Immature natural killer cell (primary cell): ENCODE measurements at regions not wholly inside any gene's neighbourhood (a gene's known extent, or its start where the extent isn't known, plus 50 kb on each side); places are given as distances from the start of the nearest gene placed in this dataset.

ENCODE experiments used
- DNase-seq, 3 donors: peaks; one replicate each; pipeline ENCODE4 v3.0.0; 2022; ENCODE audit warnings: mixed read lengths in 1 of 3
- H3K27ac Mint-ChIP-seq, 6 donors: one replicate each; pipeline ENCODE4 v1.8.0; 2020; ENCODE audit warnings: mixed read lengths in 6 of 6, mild to moderate bottlenecking in 5 of 6, inconsistent platforms in 4 of 6, moderate library complexity in 3 of 6
- H3K27me3 Mint-ChIP-seq, 3 donors: one replicate each; pipeline ENCODE4 v1.8.0; 2020 to 2021; ENCODE audit warnings: low read depth in 3 of 3, mild to moderate bottlenecking in 3 of 3, mixed read lengths in 3 of 3, moderate library complexity in 3 of 3, inconsistent platforms in 1 of 3
- H3K36me3 Mint-ChIP-seq, 3 donors: one replicate each; pipeline ENCODE4 v1.8.0; 2020; ENCODE audit warnings: mixed read lengths in 3 of 3, inconsistent platforms in 2 of 3, mild to moderate bottlenecking in 2 of 3
- H3K4me1 Mint-ChIP-seq, 2 donors: one replicate each; pipeline ENCODE4 v1.8.0; 2020; ENCODE audit warnings: inconsistent platforms in 2 of 2, mild to moderate bottlenecking in 2 of 2, mixed read lengths in 2 of 2, moderate library complexity in 1 of 2
- H3K4me3 Mint-ChIP-seq, 5 donors: one replicate each; pipeline ENCODE4 v1.8.0; 2020; ENCODE audit warnings: mild to moderate bottlenecking in 5 of 5, mixed read lengths in 5 of 5, inconsistent platforms in 3 of 5, moderate library complexity in 3 of 5
- H3K9me3 Mint-ChIP-seq, 6 donors: one replicate each; pipeline ENCODE4 v1.8.0; 2020; ENCODE audit warnings: mild to moderate bottlenecking in 6 of 6, mixed read lengths in 6 of 6, inconsistent platforms in 4 of 6, moderate library complexity in 3 of 6

GRCh38 chr6:19297880-19298279 is 539.3 kb upstream of the ID4 start:
- peaks cover 0 to 20% (median 10%) of the 10 kb centered on the region in 6 donors for H3K9me3 Mint-ChIP-seq

GRCh38 chr6:19298421-19298820 is 538.7 kb upstream of the ID4 start:
- Mint-ChIP-seq H3K4me1 (no peaks in the 10 kb centered on the region), H3K27me3 (peaks cover 0 to 2% (median 2%) of the 10 kb centered on the region in 3 donors), H3K27ac (no peak overlapping the region), H3K36me3 (no peaks in the 10 kb centered on the region), H3K4me3 (no peak overlapping the region), H3K9me3 (peaks cover 0 to 20% (median 10%) of the 10 kb centered on the region in 6 donors)
- DNase-seq: no peak

More at GRCh38 chr6:19297880-19298279, 539.3 kb upstream of the ID4 start:
- Mint-ChIP-seq H3K36me3 (no peaks in the 10 kb centered on the region), H3K4me1 (no peaks in the 10 kb centered on the region), H3K27me3 (peaks cover 0 to 2% (median 2%) of the 10 kb centered on the region in 3 donors), H3K4me3 (no peak overlapping the region), H3K27ac (no peak overlapping the region)
- DNase-seq: no peak

- DNase-seq: no peak
- H3K9me3 Mint-ChIP-seq: peaks cover 0 to 20% (median 7%) of the 10 kb centered on the region in 6 donors
- no peak overlapping the region for H3K27ac Mint-ChIP-seq
- H3K4me1 Mint-ChIP-seq: no peaks in the 10 kb centered on the region
- H3K36me3 Mint-ChIP-seq: no peaks in the 10 kb centered on the region
- peaks cover 0 to 2% (median 2%) of the 10 kb centered on the region in 3 donors for H3K27me3 Mint-ChIP-seq
- H3K4me3 Mint-ChIP-seq: no peak overlapping the region
These were observed 538.0 kb upstream of the ID4 start for GRCh38 chr6:19299129-19299528.

- Mint-ChIP-seq H3K9me3 (peaks cover 0 to 11% (median 4%) of the 10 kb centered on the region in 6 donors), H3K36me3 (no peaks in the 10 kb centered on the region), H3K27me3 (peaks cover 0 to 2% (median 0%) of the 10 kb centered on the region in 3 donors), H3K27ac (no peak overlapping the region), H3K4me3 (no peak overlapping the region), H3K4me1 (no peaks in the 10 kb centered on the region)
- no peak for DNase-seq
These were observed 535.2 kb upstream of the ID4 start for GRCh38 chr6:19301980-19302379.

GRCh38 chr6:19303383-19303782 is 533.8 kb upstream of the ID4 start:
- H3K36me3 Mint-ChIP-seq: no peaks in the 10 kb centered on the region
- DNase-seq: no peak
- H3K27ac Mint-ChIP-seq: no peak overlapping the region
- H3K4me3 Mint-ChIP-seq: no peak overlapping the region
- H3K27me3 Mint-ChIP-seq: peaks cover 0 to 2% (median 0%) of the 10 kb centered on the region in 3 donors
- H3K9me3 Mint-ChIP-seq: peaks cover 0 to 11% (median 4%) of the 10 kb centered on the region in 6 donors
- H3K4me1 Mint-ChIP-seq: no peaks in the 10 kb centered on the region

- DNase-seq: no peak
- Mint-ChIP-seq H3K36me3 (peaks cover 0 to 3% (median 0%) of the 10 kb centered on the region in 3 donors), H3K27me3 (peaks cover 0 to 5% (median 2%) of the 10 kb centered on the region in 3 donors), H3K4me3 (peak overlapping the region in 1 of 5 donors; percentile 7), H3K4me1 (no peaks in the 10 kb centered on the region), H3K27ac (no peak overlapping the region), H3K9me3 (peaks cover 5 to 52% (median 16%) of the 10 kb centered on the region in 6 donors)
These were observed 527.5 kb upstream of the ID4 start for GRCh38 chr6:19309661-19310060.

GRCh38 chr6:19311786-19312185 is 525.4 kb upstream of the ID4 start:
- no peak overlapping the region for H3K27ac Mint-ChIP-seq
- no peak overlapping the region for H3K4me3 Mint-ChIP-seq
- H3K9me3 Mint-ChIP-seq: peaks cover 10 to 62% (median 18%) of the 10 kb centered on the region in 6 donors
- peaks cover 0 to 3% (median 0%) of the 10 kb centered on the region in 3 donors for H3K36me3 Mint-ChIP-seq
- peaks cover 0 to 7% (median 3%) of the 10 kb centered on the region in 3 donors for H3K27me3 Mint-ChIP-seq
- no peak for DNase-seq
- no peaks in the 10 kb centered on the region for H3K4me1 Mint-ChIP-seq

GRCh38 chr6:19312241-19312978 is 524.8 kb upstream of the ID4 start:
- no peak overlapping the region for H3K27ac Mint-ChIP-seq
- peaks cover 10 to 62% (median 19%) of the 10 kb centered on the region in 6 donors for H3K9me3 Mint-ChIP-seq
- H3K4me3 Mint-ChIP-seq: no peak overlapping the region
- peaks cover 0 to 3% (median 0%) of the 10 kb centered on the region in 3 donors for H3K36me3 Mint-ChIP-seq
- H3K27me3 Mint-ChIP-seq: peaks cover 0 to 7% (median 3%) of the 10 kb centered on the region in 3 donors
- no peak for DNase-seq
- no peaks in the 10 kb centered on the region for H3K4me1 Mint-ChIP-seq

- H3K27me3 Mint-ChIP-seq: peaks cover 0 to 3% (median 2%) of the 10 kb centered on the region in 3 donors
- peaks cover 0 to 3% (median 0%) of the 10 kb centered on the region in 3 donors for H3K36me3 Mint-ChIP-seq
- DNase-seq: no peak
- no peak overlapping the region for H3K27ac Mint-ChIP-seq
- no peak overlapping the region for H3K4me3 Mint-ChIP-seq
- H3K4me1 Mint-ChIP-seq: no peaks in the 10 kb centered on the region
- H3K9me3 Mint-ChIP-seq: peaks cover 7 to 54% (median 16%) of the 10 kb centered on the region in 6 donors
These were observed 519.7 kb upstream of the ID4 start for GRCh38 chr6:19317431-19317986.

- H3K36me3 Mint-ChIP-seq: peaks cover 0 to 3% (median 0%) of the 10 kb centered on the region in 3 donors
These were observed 518.2 kb upstream of the ID4 start for GRCh38 chr6:19319005-19319404.

GRCh38 chr6:19320111-19320581 is 517.0 kb upstream of the ID4 start:
- Mint-ChIP-seq H3K36me3 (no peaks in the 10 kb centered on the region), H3K4me1 (no peaks in the 10 kb centered on the region), H3K27ac (no peak overlapping the region), H3K27me3 (peaks cover 0 to 1% (median 0%) of the 10 kb centered on the region in 3 donors), H3K9me3 (peaks cover 0 to 29% (median 11%) of the 10 kb centered on the region in 6 donors), H3K4me3 (no peak overlapping the region)
- no peak for DNase-seq

More at GRCh38 chr6:19319005-19319404, 518.2 kb upstream of the ID4 start:
- DNase-seq: no peak
- Mint-ChIP-seq H3K4me3 (peak overlapping the region in 1 of 5 donors; percentile 17), H3K9me3 (peaks cover 4 to 40% (median 14%) of the 10 kb centered on the region in 6 donors), H3K27me3 (peaks cover 0 to 2% (median 1%) of the 10 kb centered on the region in 3 donors), H3K27ac (no peak overlapping the region), H3K4me1 (no peaks in the 10 kb centered on the region)

- Mint-ChIP-seq H3K36me3 (no peaks in the 10 kb centered on the region), H3K27me3 (peaks cover 0 to 2% (median 0%) of the 10 kb centered on the region in 3 donors), H3K4me1 (no peaks in the 10 kb centered on the region), H3K27ac (no peak overlapping the region), H3K4me3 (no peak overlapping the region), H3K9me3 (peaks cover 0 to 29% (median 5%) of the 10 kb centered on the region in 6 donors)
- DNase-seq: no peak
These were observed 514.3 kb upstream of the ID4 start for GRCh38 chr6:19322691-19323485.

GRCh38 chr6:19324376-19324775 is 512.8 kb upstream of the ID4 start:
- H3K27ac Mint-ChIP-seq: no peak overlapping the region
- peaks cover 0 to 24% (median 5%) of the 10 kb centered on the region in 6 donors for H3K9me3 Mint-ChIP-seq
- no peak overlapping the region for H3K4me3 Mint-ChIP-seq
- DNase-seq: no peak
- no peaks in the 10 kb centered on the region for H3K36me3 Mint-ChIP-seq
- peaks cover 0 to 2% (median 0%) of the 10 kb centered on the region in 3 donors for H3K27me3 Mint-ChIP-seq
- no peaks in the 10 kb centered on the region for H3K4me1 Mint-ChIP-seq
